ENCODE measurements at regions not wholly inside any gene's neighbourhood (a gene's known extent, or its start where the extent isn't known, plus 50 kb on each side); places are given as distances from the start of the nearest gene placed in this dataset.
"Not testable (repeated sequence)": the region's sequence is repeated elsewhere in the genome, so short reads cannot be mapped to it uniquely, and the experiment has no call there.

- no peak for DNase-seq (ENCODE audit: low read depth in 2 of 2)
Measured at GRCh38 chr13:22934744-22935523, 245.8 kb upstream of the SGCG start.

- no peak for DNase-seq (ENCODE audit: low read depth in 2 of 2)
Measured at GRCh38 chr13:22936228-22936627, 244.6 kb upstream of the SGCG start.

DNA sequence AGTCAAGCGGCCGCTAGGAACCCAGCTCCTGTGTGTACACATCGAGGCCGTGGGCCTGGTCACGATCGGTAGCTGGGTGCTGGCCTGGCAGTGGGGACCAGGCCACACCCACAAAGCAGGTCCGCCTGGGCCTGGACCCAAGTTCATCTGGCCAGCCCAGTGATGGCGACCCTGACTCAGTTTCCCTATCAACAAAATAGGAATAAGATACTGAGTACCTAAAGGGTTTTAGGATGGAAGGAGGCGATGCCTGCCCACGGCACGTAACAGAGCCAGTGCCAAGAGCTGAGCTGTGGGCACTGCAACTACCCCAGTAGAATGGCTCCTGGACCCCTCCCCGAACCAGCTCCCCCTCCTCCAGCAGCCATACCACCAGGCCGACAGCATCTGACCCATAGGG lies 243.5 kb upstream of the SGCG start:
- no peak for DNase-seq (ENCODE audit: low read depth in 2 of 2)

- DNase-seq (ENCODE audit: low read depth in 2 of 2), result no peak
Measured at GRCh38 chr13:22937953-22938352, 242.8 kb upstream of the SGCG start.

- no peak for DNase-seq (ENCODE audit: low read depth in 2 of 2)
Measured at GRCh38 chr13:22938576-22938975, 242.2 kb upstream of the SGCG start.

DNA sequence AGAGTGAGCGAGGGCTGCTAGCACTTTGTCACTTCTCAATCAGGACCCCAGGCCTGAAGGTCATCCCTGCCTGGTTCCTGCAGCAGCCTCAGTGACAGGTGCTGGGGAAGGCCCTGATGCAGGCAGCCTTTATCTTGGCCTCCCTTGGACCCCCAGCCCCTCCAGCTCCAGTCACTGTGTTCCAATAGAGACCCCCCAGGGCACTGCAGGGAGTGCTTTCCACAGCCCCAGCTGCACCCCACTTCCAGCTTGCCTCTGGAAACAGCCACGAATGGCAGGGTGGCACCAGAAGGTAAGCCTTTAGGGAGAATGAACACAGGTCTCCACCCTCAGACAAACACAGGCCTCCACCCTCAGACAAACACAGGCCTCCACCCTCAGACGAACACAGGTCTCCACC lies 241.6 kb upstream of the SGCG start:
- DNase-seq (ENCODE audit: low read depth in 2 of 2), result no peak

GRCh38 chr13:22940090-22940710 lies 240.6 kb upstream of the SGCG start:
- DNase-seq (ENCODE audit: low read depth in 2 of 2), result no peak

DNA sequence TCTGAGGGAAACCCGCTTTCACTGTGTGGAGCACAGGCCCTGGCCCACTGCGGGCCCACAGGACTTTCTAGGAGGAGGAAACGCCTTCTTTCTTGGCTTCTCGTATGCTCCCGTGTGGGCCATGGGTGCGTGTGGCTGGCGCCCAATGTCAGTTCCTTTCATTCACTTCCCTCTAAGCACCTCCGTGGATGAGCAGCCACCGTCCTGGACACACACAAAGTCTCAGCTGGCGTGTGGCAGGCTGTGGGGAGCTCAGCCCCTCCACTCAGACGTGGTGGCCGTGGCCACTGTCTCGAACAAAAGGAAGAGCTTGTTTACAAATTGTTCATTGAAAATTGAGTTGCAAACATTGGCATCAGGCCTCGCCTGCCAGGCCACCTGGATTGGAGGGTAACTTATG lies 240.0 kb upstream of the SGCG start:
- no peak for DNase-seq (ENCODE audit: low read depth in 2 of 2)

GRCh38 chr13:22941495-22941894 lies 239.3 kb upstream of the SGCG start:
- DNase-seq (ENCODE audit: low read depth in 2 of 2), result not testable (repeated sequence)

DNA sequence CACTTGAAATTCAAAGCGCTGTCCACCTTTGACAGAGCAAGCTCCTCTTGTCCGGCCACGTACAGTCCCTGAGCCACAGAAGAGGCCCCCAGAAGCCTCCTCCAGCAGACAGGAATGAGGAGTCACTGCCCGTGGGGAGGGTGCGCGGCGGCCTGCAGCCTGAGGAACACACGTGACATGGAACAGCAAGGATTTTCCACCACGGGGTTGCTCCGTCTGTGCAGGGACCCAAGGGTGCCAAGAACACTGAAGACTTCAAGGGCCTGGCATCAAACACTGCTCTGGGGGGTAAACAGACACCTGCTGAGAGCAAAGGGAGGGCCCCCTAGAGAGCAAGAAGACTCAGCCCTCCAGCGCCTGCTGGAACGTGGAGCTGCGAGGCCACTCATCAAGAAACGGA lies 237.9 kb upstream of the SGCG start:
- not testable (repeated sequence) for DNase-seq (ENCODE audit: low read depth in 2 of 2)

DNA sequence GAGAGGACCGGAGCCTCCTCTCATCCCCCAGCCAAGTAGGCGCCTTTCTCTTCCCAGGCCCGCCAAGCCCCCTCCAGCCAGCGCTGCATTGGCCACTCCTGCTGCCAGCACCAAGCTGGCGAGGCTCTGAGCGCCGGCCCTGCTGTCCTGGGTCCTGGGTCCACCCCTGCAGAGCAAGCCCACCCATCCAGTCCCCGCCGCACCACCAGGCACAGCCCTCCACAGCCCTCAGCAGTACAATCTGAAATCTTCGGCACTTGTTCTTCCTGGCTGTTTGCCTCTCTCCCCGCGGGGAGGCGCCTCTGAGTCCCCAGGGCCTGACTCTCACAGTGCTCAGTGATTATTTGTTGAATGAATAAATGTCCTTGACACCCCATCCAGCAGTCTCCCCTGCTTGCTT lies 236.4 kb upstream of the SGCG start:
- DNase-seq (ENCODE audit: low read depth in 2 of 2), result no peak

DNA sequence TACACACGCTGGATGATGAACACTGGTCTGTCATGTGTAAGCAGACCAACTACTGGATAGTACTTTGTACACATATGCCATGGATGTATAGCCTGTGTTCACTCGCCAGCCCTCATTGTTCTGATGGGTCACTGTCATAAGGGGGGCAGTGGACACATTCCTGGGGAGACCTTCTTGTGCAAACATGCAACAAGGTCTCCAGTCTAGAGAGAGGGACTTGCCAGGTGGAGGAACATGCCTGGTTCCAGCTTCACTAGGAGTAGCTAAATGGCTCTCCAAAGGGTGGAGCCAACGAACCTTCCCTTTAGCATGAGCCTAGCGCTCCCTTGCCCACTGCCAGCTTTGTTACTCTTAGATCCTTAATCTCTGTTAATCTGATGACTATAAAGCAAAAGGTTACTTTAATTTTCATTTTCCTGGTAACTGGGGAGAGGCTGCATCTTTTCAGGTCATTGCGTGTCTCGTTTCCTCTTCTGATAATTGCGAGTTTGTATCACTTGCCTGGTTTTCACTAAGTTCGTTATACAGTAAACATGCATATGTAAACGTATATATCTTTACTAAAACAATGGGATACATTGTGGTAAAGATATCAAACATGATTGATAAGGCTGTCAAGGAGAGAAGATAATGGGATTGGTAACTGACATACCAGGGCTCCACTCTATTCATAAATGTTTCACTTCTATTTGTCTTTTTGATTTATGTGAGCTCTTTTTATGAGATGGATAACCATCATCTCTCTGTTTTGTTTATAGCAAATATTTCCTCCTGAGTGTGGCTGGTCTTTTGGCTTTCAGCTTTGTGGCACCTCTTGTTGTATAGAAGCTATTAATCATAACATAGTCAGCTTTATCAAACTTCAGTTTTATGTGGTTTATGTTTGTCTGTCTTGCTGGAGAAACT lies 235.2 kb upstream of the SGCG start:
- DNase-seq (ENCODE audit: low read depth in 2 of 2), result no peak

DNA sequence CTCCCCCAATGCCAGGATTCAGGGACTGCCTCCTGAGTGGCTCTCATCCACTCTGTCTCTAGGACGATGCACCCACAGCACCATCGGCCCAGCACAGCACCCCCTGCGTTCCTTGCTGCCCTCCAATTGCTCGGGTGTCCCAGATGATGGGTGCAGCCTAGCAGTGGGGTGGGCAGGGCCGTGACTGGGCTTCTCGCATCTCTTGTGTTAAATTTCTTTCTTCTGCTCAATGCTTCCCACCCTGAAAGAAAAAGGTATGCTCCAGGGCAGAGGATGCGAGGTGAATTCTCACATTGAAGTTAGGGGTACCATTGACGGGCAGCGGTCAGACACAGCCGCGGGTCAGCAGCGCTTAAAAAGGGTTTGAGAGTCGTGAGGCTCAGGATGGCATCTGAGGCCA lies 232.4 kb upstream of the SGCG start:
- DNase-seq (ENCODE audit: low read depth in 2 of 2), result no peak

- DNase-seq (ENCODE audit: low read depth in 2 of 2), result not testable (repeated sequence)
Measured at GRCh38 chr13:22952018-22952417, 228.8 kb upstream of the SGCG start.

- not testable (repeated sequence) for DNase-seq (ENCODE audit: low read depth in 2 of 2)
Measured at GRCh38 chr13:22955147-22955546, 225.6 kb upstream of the SGCG start.

DNA sequence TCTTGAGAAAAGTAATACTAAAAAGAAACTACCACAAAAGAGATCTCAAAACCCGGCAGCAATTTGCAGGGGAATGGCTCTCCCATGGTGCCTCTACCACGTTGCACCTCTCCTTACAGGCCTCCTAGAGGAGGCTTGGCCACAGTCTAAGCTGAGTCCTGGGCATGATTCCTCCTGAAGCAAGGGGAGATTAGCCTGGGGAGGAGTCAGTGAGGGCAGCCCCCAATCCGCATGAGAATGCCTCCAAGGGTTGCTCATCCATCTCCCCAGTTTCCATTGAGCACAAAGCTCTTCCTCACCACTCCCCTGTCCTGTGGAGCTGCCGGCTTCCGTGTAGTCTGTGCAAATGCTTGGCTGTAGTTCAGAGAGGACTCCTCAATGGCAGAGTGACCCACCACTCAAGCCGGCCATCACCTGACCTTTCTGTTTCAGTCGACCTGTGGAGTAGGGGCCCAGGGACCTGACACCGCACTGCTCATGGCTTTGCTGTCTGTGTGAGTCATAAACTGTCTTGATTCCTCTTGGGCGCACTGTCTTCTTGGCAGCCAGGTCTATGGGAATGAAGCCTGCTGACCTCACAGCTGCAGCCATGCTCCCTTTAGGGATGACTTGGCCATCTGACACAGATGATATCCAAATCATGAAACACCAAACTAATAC lies 224.2 kb upstream of the SGCG start:
- not testable (repeated sequence) for DNase-seq (ENCODE audit: low read depth in 2 of 2)

GRCh38 chr13:22959859-22960258 lies 220.9 kb upstream of the SGCG start:
- not testable (repeated sequence) for DNase-seq (ENCODE audit: low read depth in 2 of 2)

DNA sequence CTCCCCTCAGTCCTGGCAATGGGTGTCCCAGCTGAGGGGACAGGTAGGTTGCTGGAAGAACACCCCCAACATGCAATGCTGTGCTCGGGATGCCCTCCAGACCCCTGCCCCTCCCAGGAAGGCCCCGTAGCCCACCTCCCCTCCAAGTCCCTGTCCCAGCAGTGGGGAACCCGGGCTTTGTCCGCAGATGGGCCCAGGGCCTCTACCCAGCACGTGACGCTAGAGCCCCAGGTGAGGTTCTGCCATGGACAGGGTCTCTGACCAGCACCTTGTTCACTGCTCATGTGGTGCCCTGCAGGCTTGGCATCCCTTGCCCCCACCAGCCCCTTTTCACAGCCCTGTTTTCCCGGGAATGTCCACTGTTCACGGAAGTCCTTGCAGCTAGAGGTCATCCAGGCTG lies 220.0 kb upstream of the SGCG start:
- no peak for DNase-seq (ENCODE audit: low read depth in 2 of 2)

DNA sequence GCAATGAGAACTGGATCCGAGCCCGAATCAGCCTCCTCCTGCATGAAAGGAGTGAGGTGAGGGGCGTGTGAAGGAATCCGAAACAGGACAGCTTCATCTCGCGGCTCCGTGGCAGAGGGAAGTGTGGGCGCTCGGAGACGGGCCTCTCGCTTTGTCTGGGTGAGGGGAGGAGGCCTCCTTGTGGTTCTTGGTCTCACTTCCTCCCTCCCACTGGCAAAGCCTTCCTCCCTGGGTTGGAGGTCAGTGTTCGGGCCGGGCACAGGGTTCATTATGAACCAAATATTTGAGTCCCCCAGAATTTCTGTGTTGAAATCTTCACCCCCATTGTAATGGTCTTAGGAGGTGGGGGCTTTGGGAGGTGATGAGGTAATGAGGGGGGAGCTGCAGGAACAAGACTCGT lies 219.4 kb upstream of the SGCG start:
- DNase-seq (ENCODE audit: low read depth in 2 of 2), result not testable (repeated sequence)

DNA sequence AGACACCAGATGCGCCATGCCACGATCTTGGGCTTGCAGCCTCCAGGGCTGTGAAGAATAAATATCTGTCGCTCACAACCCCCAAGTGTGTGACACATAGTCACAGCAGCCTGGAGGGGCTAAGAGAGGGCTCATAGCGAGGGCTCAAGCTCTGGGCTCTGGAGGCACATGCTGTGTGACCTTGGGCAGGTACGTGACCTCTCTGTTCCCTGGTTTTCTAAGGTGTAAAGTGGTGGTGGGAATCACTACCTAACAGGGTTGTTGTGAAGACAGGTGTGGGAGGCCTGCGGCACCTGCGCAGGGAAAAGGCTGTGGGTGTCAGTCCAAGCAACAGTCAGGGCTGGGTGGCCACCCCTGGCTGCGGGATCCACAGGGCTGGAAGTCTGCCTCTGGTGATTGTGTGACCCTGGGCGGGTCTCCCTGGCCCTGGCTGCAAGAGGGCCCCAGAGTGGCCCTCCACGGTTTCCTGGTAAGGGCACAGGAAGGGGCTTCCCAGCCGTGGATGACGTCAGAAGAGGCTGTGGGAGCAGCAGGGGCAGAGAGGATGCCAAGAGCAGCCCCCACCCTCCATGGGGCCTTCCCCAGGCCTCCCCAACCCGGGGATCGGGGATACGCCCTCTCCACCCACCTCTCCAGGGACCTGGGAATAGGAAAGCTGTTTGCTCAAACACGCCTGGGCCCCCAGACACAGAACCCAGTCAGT lies 218.8 kb upstream of the SGCG start:
- no peak for DNase-seq (ENCODE audit: low read depth in 2 of 2)

- DNase-seq (ENCODE audit: low read depth in 2 of 2), result not testable (repeated sequence)
Measured at GRCh38 chr13:22963384-22964053, 217.3 kb upstream of the SGCG start.

All from activated CD4-positive, alpha-beta T cell treated with anti-CD3 and anti-CD28 coated beads for 24 hours (primary cell).